ENCODE measurements at regions not wholly inside any gene's neighbourhood (a gene's known extent, or its start where the extent isn't known, plus 50 kb on each side); places are given as distances from the start of the nearest gene placed in this dataset.
"Not testable (repeated sequence)": the region's sequence is repeated elsewhere in the genome, so short reads cannot be mapped to it uniquely, and the experiment has no call there.

GRCh38 chr1:143665606-143666005 is 306.2 kb downstream of the FAM72C start:
- Histone ChIP-seq H3K9me3 (ENCODE audit: control insufficient read depth in 2 of 2, low read length in 2 of 2) (no peaks in the 10 kb centered on the region), H3K9ac (ENCODE audit: low read depth in 1 of 2, low read length in 2 of 2) (no peak overlapping the region), H3K36me3 (ENCODE audit: control insufficient read depth in 2 of 2, insufficient read depth in 2 of 2, low read length in 2 of 2) (no peaks in the 10 kb centered on the region), H3K4me1 (ENCODE audit: control insufficient read depth in 2 of 2, insufficient read depth in 2 of 2, low read length in 2 of 2) (no peaks in the 10 kb centered on the region), H3K4me3 (ENCODE audit: low read length in 2 of 2) (no peak overlapping the region), H3K27me3 (ENCODE audit: control insufficient read depth in 2 of 2, insufficient read depth in 2 of 2, low read length in 2 of 2) (peaks cover 0 to 20% of the 10 kb centered on the region in 2 donors), H3K27ac (ENCODE audit: low read depth in 2 of 2, low read length in 2 of 2) (no peak overlapping the region)

- H3K27me3 ChIP-seq (ENCODE audit: control insufficient read depth in 2 of 2, insufficient read depth in 2 of 2, low read length in 2 of 2): peaks cover 0 to 26% of the 10 kb centered on the region in 2 donors
- H3K4me1 ChIP-seq (ENCODE audit: control insufficient read depth in 2 of 2, insufficient read depth in 2 of 2, low read length in 2 of 2); H3K9ac ChIP-seq (ENCODE audit: low read depth in 1 of 2, low read length in 2 of 2); H3K36me3 ChIP-seq (ENCODE audit: control insufficient read depth in 2 of 2, insufficient read depth in 2 of 2, low read length in 2 of 2); H3K9me3 ChIP-seq (ENCODE audit: control insufficient read depth in 2 of 2, low read length in 2 of 2); H3K4me3 ChIP-seq (ENCODE audit: low read length in 2 of 2); H3K27ac ChIP-seq (ENCODE audit: low read depth in 2 of 2, low read length in 2 of 2): not testable (repeated sequence)
Measured at GRCh38 chr1:143663056-143663455, 308.7 kb downstream of the FAM72C start.

GRCh38 chr1:143661418-143662101 is 310.2 kb downstream of the FAM72C start:
- Histone ChIP-seq H3K4me3 (ENCODE audit: low read length in 2 of 2) (no peak overlapping the region), H3K9me3 (ENCODE audit: control insufficient read depth in 2 of 2, low read length in 2 of 2) (no peaks in the 10 kb centered on the region), H3K9ac (ENCODE audit: low read depth in 1 of 2, low read length in 2 of 2) (no peak overlapping the region), H3K4me1 (ENCODE audit: control insufficient read depth in 2 of 2, insufficient read depth in 2 of 2, low read length in 2 of 2) (no peaks in the 10 kb centered on the region), H3K27me3 (ENCODE audit: control insufficient read depth in 2 of 2, insufficient read depth in 2 of 2, low read length in 2 of 2) (peaks cover 0 to 26% of the 10 kb centered on the region in 2 donors), H3K27ac (ENCODE audit: low read depth in 2 of 2, low read length in 2 of 2) (no peak overlapping the region), H3K36me3 (ENCODE audit: control insufficient read depth in 2 of 2, insufficient read depth in 2 of 2, low read length in 2 of 2) (no peaks in the 10 kb centered on the region)

DNA sequence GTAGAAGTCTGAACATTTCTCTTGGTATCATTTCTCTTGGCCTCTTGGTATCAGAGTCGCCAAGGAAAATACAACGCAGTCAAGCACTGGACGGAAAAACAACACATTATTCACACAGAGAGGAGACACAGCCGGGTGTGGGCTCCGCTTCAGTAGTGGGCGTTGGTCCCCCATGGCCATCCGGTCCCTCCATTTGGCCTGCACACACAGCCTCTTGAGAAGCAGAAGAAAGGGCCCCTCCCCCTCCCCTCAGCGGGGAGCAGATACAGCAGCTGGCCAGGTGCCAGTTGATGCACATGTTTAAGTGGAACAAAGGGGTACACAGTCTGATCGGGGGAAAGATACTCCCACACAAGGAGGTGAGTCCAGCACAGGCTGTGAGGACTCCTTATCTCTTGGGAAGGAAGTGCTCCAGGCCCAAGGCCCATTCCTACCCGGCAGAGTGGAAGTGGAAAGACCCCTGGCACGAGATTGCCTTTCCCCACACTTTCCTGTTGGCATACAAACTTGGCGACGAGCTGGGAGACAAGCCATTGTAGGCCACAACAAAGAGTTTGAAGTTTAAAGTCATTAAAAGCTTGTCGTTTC is 311.3 kb downstream of the FAM72C start:
- Histone ChIP-seq H3K9ac (ENCODE audit: low read depth in 1 of 2, low read length in 2 of 2) (no peak overlapping the region), H3K27me3 (ENCODE audit: control insufficient read depth in 2 of 2, insufficient read depth in 2 of 2, low read length in 2 of 2) (peaks cover 0 to 18% of the 10 kb centered on the region in 2 donors), H3K4me3 (ENCODE audit: low read length in 2 of 2) (no peak overlapping the region), H3K27ac (ENCODE audit: low read depth in 2 of 2, low read length in 2 of 2) (no peak overlapping the region), H3K36me3 (ENCODE audit: control insufficient read depth in 2 of 2, insufficient read depth in 2 of 2, low read length in 2 of 2) (no peaks in the 10 kb centered on the region), H3K9me3 (ENCODE audit: control insufficient read depth in 2 of 2, low read length in 2 of 2) (no peaks in the 10 kb centered on the region), H3K4me1 (ENCODE audit: control insufficient read depth in 2 of 2, insufficient read depth in 2 of 2, low read length in 2 of 2) (no peaks in the 10 kb centered on the region)

DNA sequence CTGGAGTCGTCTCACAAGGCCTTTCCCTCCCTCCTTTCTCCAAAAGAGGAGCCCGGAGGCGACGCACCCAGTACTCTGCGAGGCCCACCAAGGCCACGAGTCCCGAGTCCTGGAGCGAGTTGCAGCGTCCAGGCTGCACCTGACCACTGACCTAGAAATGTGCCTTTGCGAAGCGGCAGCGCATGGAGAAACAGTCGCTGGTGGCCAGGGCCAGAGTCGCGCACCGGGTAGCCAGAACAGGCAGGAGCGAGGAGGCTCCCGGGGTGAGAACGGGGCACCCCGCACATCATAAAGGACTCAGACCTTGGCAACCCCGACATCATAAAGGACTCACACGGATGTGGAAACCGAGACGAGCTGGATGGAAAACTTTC is 318.4 kb downstream of the FAM72C start:
- Histone ChIP-seq H3K27ac (ENCODE audit: low read depth in 2 of 2, low read length in 2 of 2) (no peak overlapping the region), H3K27me3 (ENCODE audit: control insufficient read depth in 2 of 2, insufficient read depth in 2 of 2, low read length in 2 of 2) (peaks cover 0 to 23% of the 10 kb centered on the region in 2 donors), H3K36me3 (ENCODE audit: control insufficient read depth in 2 of 2, insufficient read depth in 2 of 2, low read length in 2 of 2) (no peaks in the 10 kb centered on the region), H3K9me3 (ENCODE audit: control insufficient read depth in 2 of 2, low read length in 2 of 2) (no peaks in the 10 kb centered on the region), H3K4me1 (ENCODE audit: control insufficient read depth in 2 of 2, insufficient read depth in 2 of 2, low read length in 2 of 2) (no peaks in the 10 kb centered on the region), H3K4me3 (ENCODE audit: low read length in 2 of 2) (no peak overlapping the region), H3K9ac (ENCODE audit: low read depth in 1 of 2, low read length in 2 of 2) (no peak overlapping the region)

DNA sequence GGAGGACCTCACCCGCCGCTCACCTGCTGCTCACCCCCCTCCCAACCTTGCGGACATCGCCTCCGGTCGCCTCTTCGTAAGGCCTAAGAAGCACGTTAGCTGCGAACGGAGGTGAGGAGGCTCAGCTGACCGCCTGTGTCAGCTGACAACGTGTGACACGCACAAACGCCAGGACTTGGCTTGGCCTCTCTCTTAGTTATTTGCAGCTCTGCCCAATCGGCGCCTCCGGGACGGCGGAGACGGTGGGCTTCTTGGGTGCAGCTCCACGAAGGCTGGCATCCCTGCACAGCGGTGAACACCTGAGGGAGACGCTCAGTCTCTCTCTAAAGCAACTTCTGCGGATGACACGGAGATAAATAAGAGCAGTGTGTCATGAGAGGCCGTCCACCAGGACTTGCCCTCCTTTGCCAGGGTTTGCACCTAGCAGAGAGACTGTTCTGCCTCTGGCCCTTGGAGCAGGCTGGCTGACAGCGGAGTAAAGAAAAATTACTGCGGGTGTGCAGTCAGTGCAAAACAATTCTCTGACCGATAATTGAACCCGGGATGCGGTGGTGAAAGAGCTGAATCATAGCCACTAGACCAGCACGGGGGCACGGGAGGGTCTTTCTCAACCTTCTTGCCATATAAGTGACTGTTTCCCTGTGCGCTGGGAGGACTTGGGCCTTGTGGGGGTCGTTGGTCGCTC is 318.9 kb downstream of the FAM72C start:
- Histone ChIP-seq H3K27me3 (ENCODE audit: control insufficient read depth in 2 of 2, insufficient read depth in 2 of 2, low read length in 2 of 2) (peaks cover 0 to 23% of the 10 kb centered on the region in 2 donors), H3K4me3 (ENCODE audit: low read length in 2 of 2) (no peak overlapping the region), H3K27ac (ENCODE audit: low read depth in 2 of 2, low read length in 2 of 2) (no peak overlapping the region), H3K9ac (ENCODE audit: low read depth in 1 of 2, low read length in 2 of 2) (no peak overlapping the region), H3K4me1 (ENCODE audit: control insufficient read depth in 2 of 2, insufficient read depth in 2 of 2, low read length in 2 of 2) (no peaks in the 10 kb centered on the region), H3K36me3 (ENCODE audit: control insufficient read depth in 2 of 2, insufficient read depth in 2 of 2, low read length in 2 of 2) (no peaks in the 10 kb centered on the region), H3K9me3 (ENCODE audit: control insufficient read depth in 2 of 2, low read length in 2 of 2) (no peaks in the 10 kb centered on the region)

DNA sequence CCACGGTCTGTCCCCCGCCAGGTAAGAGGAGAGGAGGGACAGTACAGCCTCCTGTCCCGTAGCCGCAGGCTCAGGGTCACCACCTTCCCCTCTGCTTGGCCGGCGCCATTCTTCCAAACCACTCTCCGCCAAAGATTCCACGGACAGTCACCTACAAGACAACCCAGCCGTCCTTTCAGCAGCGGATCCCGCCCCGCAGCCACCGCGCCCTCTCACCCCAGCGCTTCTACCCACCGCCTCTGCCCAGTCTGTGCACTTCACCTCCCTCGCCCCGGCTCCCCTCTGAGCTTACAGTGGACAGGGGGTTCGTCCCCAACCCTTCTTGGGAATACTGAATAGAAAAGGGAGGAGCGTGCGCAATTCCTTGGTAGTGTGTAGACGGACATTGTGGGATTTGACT is 319.6 kb downstream of the FAM72C start:
- H3K4me1 ChIP-seq (ENCODE audit: control insufficient read depth in 2 of 2, insufficient read depth in 2 of 2, low read length in 2 of 2): no peaks in the 10 kb centered on the region
- no peak overlapping the region for H3K27ac ChIP-seq (ENCODE audit: low read depth in 2 of 2, low read length in 2 of 2)
- no peak overlapping the region for H3K4me3 ChIP-seq (ENCODE audit: low read length in 2 of 2)
- H3K9ac ChIP-seq (ENCODE audit: low read depth in 1 of 2, low read length in 2 of 2): no peak overlapping the region
- no peaks in the 10 kb centered on the region for H3K36me3 ChIP-seq (ENCODE audit: control insufficient read depth in 2 of 2, insufficient read depth in 2 of 2, low read length in 2 of 2)
- no peaks in the 10 kb centered on the region for H3K9me3 ChIP-seq (ENCODE audit: control insufficient read depth in 2 of 2, low read length in 2 of 2)
- H3K27me3 ChIP-seq (ENCODE audit: control insufficient read depth in 2 of 2, insufficient read depth in 2 of 2, low read length in 2 of 2): peaks cover 0 to 23% of the 10 kb centered on the region in 2 donors

DNA sequence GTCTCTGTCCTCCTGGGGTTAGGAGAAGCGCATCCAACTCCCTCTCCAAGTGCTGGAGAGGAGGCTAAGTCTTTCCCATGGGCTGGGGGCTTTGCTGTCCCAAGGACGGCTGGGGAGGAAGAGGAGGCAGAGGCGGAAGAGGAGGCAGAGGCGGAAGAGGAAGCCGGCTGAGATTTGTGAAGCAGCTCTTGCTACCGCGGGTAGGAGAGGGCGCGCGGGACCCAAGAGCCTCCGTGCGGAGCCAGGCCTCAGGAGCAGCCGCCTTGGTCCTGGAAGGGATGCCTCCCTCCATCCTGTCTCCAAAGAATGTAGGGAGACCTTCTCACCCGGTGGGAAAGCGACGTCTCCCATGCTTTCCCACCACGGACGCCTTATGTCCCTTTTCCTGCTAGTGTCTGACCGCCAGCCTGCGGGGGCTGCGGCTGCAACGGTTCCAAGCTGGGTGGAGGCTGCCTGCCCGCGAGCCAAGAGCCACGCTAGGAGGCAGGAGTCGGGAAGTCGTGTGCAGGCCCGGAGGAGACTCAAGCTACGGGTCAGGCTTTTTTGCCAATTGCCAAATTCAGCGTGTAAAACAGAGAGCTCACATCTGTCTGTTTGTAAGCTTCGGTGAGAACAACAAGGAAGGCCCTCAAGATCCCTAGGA is 320.3 kb downstream of the FAM72C start:
- H3K4me1 ChIP-seq (ENCODE audit: control insufficient read depth in 2 of 2, insufficient read depth in 2 of 2, low read length in 2 of 2): no peaks in the 10 kb centered on the region
- no peak overlapping the region for H3K27ac ChIP-seq (ENCODE audit: low read depth in 2 of 2, low read length in 2 of 2)
- no peaks in the 10 kb centered on the region for H3K36me3 ChIP-seq (ENCODE audit: control insufficient read depth in 2 of 2, insufficient read depth in 2 of 2, low read length in 2 of 2)
- no peaks in the 10 kb centered on the region for H3K9me3 ChIP-seq (ENCODE audit: control insufficient read depth in 2 of 2, low read length in 2 of 2)
- peaks cover 0 to 23% of the 10 kb centered on the region in 2 donors for H3K27me3 ChIP-seq (ENCODE audit: control insufficient read depth in 2 of 2, insufficient read depth in 2 of 2, low read length in 2 of 2)
- no peak overlapping the region for H3K9ac ChIP-seq (ENCODE audit: low read depth in 1 of 2, low read length in 2 of 2)
- no peak overlapping the region for H3K4me3 ChIP-seq (ENCODE audit: low read length in 2 of 2)

DNA sequence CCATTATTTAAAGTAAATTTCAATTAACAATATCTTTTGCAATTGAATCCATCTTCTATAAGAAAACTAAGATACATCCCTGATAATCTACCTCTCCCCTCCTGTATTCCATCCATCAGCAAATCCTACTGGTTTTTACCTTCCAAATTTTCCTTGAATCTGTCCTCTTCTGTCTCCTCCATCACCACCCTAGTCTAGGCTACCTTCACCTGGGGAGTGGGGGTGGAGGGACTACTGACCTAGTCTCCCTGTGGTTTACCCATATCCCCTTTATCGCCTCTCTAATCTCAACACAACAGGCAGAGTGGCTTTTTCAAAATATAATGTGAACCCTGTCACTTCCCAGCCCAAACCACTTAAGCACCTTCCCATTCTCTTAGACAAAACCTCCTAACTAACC is 327.8 kb downstream of the FAM72C start:
- not testable (repeated sequence) for H3K9ac ChIP-seq (ENCODE audit: low read depth in 1 of 2, low read length in 2 of 2); H3K9me3 ChIP-seq (ENCODE audit: control insufficient read depth in 2 of 2, low read length in 2 of 2); H3K4me1 ChIP-seq (ENCODE audit: control insufficient read depth in 2 of 2, insufficient read depth in 2 of 2, low read length in 2 of 2); H3K27me3 ChIP-seq (ENCODE audit: control insufficient read depth in 2 of 2, insufficient read depth in 2 of 2, low read length in 2 of 2); H3K27ac ChIP-seq (ENCODE audit: low read depth in 2 of 2, low read length in 2 of 2); H3K36me3 ChIP-seq (ENCODE audit: control insufficient read depth in 2 of 2, insufficient read depth in 2 of 2, low read length in 2 of 2); H3K4me3 ChIP-seq (ENCODE audit: low read length in 2 of 2)
